Stimulated activated CD4-positive, alpha-beta T cell treated with anti-CD3 and anti-CD28 coated beads, TNF-alpha, amount 100 ng/mL, for 4 hours (primary cell): ENCODE measurements at regions not wholly inside any gene's neighbourhood (a gene's known extent, or its start where the extent isn't known, plus 50 kb on each side); places are given as distances from the start of the nearest gene placed in this dataset.

Experiments used
- DNase-seq, 3 experiments: peaks; one replicate each; pipeline ENCODE4 v3.0.0-alpha.2; 2020; ENCODE audit warnings: low read depth in 3 of 3

DNA sequence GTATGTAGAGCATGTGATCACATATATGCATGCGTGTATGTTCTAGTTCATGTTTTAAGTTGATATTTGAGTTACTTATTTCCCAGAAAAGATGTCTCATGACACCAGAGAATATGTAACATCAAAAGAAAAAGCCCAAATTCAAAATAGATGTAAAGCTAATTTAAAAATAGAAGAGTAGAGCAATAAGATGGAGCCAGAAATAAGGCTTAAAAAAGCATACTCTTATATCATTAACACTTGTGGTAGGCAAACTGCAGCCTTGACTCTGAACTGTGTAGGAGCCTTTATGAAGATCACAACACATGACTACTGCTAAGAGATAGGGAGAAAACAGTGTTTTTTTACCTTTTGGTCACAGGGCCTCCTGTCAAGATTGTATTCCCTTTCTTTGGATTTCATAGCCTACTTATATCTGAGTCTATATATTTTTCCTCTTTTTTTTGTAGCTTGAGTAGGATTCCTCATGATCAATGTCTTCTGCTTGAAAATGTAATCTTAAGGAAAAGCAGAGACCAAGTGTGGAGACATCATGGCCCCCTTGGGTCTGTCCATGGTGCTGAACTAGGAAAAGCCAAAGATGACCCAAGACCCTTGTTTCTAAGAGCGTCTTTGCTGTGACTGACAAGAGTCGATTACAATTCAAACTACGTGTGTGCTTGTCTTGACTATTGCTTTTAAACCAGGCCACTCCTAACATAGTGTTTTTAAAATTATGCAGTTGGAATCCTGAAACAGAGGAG is 390.4 kb downstream of the SHISA9 start:
- DNase-seq = no peak

DNA sequence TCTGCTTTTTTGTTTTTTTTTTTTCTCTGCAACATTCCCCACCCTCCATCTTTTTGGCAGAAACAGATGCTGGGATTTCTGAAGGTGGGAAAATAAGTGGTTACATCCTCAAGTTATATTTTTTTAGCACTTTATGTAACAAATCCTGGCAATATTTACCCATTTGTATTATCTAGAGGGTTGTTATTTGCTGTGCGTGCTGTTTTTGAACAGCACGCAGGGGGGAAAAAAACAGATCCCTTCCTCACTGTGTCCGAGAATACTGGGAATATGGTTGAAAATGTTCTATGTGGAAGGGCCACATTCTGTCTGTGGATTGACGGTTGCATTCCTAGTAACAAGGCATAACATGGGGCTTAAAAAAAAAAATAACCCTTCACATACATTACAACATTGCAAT is 394.8 kb downstream of the SHISA9 start:
- no peak for DNase-seq

DNA sequence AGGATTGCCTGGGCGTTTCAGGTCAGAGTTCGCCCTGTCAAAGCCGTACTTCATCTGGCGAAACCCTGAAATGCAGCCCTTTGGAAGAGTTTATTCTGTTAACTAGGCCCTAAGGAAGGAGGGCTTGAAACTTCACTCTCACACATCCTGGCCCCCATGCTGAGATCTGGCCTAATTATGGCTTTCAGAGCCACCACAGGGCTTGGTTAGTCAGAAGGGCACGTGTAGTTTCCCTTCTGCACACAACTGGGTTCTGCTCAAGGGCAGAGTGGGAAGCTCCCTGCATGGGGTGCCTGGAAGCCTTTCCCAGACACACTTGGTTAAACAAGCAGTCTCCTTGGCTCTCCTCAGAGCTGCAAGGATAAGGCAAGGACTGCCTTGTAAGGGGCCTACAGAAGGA is 397.3 kb downstream of the SHISA9 start:
- no peak for DNase-seq

DNA sequence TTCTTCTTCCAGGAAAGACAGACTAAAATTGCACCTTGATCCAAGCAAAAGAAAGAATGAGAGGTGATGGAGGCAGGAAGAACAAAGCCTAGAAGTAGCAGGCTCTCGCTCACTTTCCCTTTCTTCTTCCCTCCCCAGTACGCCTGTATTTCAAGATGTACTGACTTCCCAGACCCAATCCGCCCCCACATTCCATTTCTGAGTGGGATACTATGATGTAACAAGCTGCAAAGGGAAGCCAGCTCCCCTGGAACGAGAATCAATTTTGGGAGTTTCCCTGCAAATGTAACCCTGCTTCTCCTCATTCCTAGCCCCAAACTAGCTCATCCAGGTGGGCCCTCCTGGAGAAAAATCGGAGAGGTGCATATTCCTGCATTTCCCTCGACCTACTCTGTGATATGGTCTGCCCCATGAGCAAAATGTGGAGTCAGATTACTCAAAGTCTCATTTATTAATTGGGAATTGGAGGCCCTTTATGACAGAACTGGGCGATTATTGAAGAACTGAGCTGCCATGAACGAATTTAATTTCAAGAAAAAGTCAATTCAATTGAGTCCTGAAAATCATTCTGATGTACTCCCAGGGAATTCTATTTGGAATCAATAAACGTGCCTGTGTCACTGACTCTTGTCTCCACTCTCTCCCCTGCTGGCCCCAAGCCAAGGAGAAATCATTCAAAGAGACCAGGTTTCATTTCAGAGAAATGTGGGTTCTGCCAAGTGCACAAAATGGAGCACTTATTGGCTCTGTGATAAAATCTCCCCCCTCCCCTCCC is 398.9 kb downstream of the SHISA9 start:
- no peak for DNase-seq

DNA sequence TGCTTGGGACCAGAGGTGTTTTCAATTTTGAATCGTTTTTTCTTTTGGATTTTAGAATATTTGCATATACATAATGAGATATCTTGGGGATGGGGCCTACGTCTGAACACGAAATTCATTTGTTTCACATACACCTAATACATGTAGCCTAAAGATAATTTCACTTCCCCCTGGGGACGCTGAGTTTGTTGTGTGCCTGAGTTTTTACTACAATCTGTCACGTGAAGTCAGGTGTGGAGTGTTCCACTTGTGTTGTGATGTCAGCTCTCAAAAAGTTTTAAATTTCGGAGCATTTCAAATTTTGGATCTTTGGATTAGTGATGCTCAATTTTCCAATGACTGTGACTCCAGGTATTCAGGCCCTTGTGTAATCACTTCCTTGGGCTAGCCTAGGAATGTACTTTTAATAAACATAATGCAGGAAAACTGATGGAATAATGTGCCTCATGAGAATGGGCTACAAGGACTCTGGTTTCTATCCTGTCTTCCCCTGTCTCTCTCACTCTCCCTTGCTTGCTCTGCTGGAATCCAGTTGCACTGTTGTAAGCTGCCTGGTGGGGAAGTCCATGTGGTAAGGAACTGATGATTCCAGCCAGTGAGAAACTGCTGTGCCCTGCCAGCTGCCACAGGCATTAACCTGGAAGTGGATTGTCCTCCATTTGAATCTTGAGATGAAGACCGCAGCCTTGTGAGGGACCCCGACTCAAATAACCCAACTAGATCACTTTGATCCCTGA is 403.8 kb downstream of the SHISA9 start:
- no peak for DNase-seq

DNA sequence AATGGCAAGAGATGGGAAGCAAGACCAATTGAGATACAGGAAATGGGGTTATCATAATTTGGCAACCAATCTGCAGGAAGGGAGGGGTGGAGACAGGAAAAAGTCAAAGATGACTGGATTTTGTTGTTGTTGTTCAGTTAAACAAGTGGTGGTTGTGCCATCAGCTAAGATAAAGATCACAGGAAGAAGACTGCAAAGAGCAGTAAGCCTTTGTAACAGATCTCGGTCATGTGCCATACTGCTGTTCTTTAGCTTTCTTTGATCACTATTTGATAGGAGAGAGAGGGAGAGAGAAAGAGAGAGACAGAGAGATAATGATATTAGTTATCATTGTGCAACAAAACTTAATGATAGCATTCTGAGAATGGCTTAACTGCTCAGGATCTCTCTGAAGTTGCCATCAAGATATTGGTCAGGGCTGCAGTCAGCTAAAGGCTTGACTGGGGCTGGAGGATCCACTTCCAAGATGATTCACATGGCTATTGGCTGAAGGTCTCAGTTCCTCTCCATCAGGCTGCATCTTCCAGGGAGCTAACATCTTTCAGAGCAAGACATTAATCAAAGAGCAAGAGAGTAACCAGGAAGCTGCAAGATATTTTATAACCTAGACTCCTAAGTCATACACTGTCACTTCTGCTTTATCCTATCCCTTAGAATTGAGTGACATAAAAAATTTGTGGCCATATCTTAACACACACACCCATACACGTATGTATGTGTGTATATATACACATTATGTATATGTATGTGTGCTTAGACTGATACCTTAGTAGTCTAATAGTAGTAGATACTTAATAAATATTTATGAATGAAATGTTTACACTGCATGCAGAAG is 405.0 kb downstream of the SHISA9 start:
- no peak for DNase-seq

DNA sequence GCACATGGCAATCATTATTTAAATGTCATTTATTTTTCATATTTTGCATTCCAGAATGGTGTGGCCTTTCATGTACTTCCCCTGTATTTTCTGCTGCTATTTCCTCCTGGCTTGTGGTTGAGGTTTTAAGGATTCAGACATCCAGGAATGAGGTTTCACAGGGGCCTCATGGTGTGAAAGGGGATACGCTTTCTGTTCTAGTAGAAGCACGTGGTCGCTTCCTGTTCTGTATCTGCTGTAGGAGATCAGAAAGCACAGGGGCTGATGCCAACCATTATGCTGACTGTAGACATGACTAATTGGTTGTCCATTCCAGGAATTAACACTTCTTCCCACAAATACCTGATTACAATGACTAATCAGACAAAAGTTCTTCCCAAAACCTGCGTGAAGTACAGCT is 405.9 kb downstream of the SHISA9 start:
- no peak for DNase-seq

DNA sequence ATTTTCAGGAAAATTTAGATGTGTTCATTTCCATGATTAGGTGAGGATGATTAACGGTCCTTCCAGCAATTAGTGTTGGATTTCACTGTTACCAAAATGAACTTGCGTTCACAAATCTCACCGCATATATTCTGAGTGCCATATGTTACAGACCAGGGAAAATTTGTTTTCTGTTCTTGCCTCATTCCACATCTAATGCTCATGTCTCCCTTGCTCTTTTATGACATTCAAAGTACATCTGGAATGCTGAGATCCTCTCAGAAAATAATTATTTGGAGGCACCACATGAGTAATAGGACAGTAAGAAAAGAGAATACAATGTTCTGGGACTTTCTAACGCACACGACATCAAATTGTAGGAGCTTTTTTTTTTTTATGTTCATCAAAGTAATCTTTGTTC is 406.5 kb downstream of the SHISA9 start:
- DNase-seq = no peak

DNA sequence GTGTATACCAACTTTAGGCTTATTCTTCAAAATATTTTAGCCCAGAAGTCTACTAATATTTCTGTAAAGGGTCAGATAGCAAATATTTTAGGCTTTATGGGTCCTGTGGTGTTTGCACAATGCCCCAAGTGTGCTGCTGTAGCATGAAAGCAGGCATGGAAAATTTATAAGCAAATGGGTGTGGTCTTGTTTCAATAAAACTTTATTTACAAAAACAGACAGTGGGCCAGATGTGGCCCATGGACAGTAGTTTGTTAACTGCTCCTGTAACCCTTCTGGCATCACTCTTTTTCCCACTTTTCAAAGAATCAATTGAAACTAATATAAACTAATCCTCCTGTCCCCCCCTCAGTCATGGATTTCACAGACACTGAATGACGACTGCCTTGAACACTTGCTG is 410.7 kb downstream of the SHISA9 start:
- no peak for DNase-seq

DNA sequence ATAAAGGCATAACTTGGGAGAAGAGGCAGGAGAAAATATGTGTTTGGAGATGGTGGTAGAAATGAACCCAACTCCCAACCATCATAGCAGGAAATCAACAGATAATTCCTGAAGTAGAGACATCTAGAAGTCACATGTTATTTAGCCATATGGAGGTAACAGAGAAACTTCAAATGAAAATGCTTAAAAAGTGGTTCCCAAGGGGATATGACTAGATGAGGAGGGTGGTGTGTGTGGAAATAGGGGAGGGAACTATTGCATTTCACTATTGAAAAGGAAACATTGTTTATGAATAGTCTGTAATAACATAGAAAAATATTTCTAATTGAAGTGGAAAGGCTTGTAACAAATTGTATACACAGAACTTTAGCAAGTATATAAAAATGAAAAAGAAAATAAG is 412.0 kb downstream of the SHISA9 start:
- no peak for DNase-seq

DNA sequence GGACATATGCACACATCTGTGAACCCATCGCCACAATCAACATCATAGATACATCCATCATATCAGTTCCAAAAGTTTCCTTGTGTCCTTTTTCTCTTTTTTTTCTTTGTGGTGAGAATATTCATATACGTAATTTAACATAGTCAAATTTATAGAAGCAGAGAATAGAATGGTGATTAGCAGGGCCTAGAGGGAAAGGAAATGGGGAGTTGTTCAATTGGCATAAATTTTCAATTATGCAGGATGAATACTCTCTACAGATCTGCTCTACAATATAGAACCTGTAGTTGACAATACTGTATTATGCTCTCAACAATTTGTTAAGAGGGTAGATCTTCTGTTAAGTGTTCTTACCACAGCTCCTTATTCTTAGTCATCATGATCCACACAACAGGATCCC is 413.2 kb downstream of the SHISA9 start:
- no peak for DNase-seq

DNA sequence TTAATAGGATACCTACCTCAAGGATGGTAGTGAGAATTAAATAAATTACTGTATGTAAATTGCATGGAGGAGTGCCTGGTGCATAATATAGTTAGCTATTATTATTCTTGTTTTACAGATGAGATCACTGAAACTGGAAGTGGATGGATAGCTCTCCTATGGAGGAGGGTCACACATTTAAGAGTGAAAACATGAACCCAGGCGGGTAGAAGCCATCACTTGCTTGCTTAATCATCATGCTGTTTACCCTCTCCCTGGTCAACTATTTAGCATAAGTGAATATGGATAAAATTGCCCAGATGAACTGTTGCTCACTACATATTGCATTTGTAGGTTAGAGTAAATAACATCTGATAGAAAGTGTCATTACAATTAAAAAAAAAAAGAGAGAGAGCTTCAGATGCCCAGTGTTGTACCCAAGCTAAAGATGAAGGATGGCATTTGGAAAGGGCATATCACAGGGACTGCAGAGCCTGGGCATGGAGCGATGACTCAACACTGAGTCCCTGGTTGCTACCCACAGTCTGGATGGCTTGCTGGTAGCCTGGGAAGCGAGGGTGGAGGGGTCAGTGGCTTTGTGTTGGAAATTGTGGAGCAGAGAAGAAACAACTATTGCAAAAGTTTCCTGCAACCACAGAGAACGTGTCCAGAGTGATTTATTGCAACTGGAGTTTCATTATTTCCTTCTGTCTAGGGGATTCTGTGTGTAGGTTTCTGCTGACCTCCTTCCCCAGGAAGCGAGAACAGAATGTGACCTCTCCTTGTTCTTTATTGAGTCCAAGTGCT is 414.4 kb downstream of the SHISA9 start:
- DNase-seq = no peak

DNA sequence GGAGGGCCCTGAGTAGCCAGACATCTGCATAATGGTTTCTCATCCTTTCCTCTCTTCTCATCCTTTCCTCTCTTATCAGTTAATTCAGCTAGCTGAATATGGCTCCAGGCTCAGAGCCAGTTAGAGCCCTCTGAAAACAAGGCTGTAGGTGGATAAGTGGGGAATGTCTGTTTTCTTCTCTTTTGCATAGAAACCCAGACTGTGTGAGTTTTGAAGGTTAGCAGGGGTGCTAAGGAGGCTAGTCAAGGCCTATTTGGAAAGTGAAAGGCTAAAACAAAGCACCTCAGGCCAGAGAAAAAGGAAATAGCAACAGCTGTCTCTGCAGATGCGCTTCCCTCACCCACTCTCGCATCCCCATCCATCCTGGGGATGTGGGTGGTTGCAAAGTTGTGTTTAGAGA is 420.9 kb downstream of the SHISA9 start:
- DNase-seq = no peak

DNA sequence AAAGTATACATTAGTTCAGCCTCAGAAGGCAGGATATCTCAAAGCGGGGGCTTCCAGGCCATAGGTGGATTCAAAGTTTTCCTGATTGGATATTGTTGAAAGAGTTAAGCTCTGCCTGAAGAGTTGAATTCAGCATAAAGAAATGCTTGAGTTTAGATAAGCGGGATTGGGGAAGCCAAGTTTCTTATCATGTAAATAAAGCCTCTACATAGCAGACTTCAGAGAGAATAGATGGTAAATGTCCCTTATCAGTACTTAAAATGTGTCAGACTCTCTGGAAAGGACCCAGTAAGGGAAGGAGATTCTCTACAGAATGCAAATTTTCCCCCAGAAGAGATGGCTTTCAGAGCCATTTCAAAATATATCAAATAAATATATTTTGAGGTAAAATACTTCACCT is 423.5 kb downstream of the SHISA9 start:
- no peak for DNase-seq

DNA sequence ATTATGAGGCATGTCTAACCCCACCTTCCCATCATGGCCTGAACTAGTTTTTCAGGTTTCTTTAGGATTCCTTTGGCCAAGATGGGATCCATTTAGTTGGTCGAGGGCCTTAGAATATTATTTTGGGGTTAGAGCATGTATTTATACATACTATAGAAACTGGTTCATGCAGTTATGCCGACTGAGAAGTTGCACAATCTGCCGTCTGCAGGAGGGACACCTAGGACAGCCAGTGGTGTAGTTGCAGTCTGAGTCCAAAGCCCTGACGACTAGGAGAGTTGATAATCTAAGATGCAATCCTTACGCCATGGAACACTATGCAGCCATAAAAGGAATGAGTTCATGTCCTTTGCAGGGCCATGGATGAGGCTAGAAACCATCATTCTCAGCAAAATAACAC is 424.0 kb downstream of the SHISA9 start:
- no peak for DNase-seq

DNA sequence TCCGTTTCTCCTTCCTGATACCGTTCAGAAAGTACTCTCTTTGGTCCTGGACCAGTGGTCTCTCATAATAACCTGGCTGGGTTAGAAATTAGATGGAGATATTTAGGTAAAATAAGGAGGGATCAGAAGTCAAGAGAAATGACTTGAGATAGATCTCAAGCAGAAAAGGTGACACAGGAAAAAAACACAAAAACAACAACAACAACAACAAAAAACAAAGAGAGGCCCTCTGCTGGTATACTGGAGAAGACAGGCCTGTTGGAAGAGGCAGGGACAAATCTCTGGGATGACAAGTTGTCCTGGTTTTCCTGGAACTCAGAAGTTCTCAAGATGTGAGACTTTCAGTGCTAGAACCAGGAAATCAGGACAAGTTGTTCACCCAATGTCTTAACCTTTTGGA is 430.5 kb downstream of the SHISA9 start:
- DNase-seq = no peak

DNA sequence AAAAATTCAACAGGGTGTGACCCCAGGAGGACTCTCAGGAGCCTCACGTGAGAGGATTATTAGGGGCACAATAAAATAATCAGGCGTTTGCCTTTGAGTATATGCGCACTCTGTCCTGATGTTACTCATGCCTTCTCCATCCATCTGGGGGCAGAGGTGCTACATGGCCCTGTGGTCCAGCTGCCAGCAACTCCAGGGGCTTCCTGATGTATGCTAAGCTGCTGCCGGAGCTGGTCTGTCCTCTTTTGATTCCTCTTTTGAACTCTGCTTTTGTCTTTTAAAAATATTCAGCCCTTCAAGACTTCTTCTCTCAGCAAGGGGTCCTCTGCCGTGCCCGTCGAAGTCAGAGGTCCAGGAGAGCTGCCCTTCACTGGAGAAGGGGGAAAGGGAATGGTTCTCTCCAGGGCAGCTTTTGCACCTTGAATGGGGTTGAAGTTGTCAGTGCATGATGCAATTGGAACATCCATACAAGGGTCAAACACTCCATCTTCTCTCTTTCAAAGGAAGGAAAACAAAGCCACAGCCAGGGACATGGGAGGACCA is 431.4 kb downstream of the SHISA9 start:
- DNase-seq = no peak

DNA sequence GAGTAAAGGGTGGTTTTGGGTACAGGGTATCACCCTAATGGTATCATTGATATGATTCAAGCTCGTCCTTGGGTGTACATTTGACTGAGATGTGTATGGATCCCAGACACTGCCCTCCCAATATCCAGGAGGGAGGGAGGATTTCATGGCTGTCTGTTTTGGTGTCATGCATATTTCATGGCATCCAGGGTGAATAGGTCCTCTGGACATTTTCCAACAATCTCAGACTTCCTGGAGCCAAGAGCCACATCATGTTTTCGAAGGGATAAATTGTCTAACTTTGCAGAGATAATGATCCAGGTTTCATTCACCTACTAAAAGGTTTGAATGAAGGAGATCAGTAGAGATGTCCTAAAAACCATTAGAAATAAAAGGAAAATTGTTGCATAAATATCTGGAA is 431.9 kb downstream of the SHISA9 start:
- DNase-seq = no peak

DNA sequence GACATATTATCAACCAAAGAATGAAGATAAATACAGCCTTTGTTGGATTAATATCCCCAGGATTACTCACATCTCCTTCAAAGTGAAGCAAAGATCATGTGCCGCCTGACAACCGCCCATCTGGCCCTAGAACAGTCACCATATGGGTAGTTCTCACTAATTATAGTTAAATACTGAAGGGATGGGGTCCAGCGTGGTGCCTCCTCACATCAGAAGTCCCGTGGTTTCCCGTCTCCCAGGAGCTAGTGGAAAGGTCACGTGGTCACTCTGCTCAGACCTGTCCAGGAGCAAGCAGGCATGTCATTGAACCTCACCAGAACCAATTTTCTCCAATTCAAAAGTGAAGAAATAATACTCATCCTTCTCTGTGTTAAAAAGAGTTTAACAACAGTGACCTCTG is 434.5 kb downstream of the SHISA9 start:
- no peak for DNase-seq

DNA sequence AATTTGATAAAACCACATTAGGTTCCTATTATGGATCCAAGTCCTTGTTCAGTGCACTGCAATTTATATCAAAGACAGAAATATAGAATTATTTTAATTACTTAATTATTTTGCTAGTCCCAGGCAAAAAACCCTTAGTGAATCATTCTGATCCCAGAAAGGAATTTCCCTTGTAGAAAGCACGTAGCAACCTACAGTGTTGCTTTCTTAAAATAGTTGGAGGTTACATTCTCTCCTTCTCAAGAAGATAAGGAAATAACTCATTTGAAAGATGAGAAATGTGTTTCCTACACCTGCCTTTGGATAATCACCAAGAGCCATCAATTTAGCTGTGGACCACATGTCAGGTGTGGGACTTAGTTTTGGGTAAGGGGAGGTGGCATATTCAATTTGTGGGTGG is 434.9 kb downstream of the SHISA9 start:
- DNase-seq = no peak
